Uterus (tissue), 2 donors: ENCODE measurements at regions not wholly inside any gene's neighbourhood (a gene's known extent, or its start where the extent isn't known, plus 50 kb on each side); places are given as distances from the start of the nearest gene placed in this dataset.

ENCODE experiments used
- POLR2A ChIP-seq, 2 donors: fragments of 450-650 bp; IDR thresholded peaks; one replicate each; pipeline ENCODE4 v1.6.1; 2016; ENCODE audit warnings: antibody characterized with exemption in 2 of 2, mild to moderate bottlenecking in 1 of 2, moderate library complexity in 1 of 2
- TF ChIP-seq, protein P1 (sequence below), 4 experiments: fragments of 200-600 bp in 2 of 4; fragments of 450-650 bp in 2 of 4; sonication (generic) in 2 of 4; IDR thresholded peaks; one replicate each; pipeline ENCODE4 v1.5.1; 2016 to 2019; ENCODE audit warnings: antibody characterized with exemption in 4 of 4, mild to moderate bottlenecking in 2 of 4, moderate library complexity in 1 of 4

DNA sequence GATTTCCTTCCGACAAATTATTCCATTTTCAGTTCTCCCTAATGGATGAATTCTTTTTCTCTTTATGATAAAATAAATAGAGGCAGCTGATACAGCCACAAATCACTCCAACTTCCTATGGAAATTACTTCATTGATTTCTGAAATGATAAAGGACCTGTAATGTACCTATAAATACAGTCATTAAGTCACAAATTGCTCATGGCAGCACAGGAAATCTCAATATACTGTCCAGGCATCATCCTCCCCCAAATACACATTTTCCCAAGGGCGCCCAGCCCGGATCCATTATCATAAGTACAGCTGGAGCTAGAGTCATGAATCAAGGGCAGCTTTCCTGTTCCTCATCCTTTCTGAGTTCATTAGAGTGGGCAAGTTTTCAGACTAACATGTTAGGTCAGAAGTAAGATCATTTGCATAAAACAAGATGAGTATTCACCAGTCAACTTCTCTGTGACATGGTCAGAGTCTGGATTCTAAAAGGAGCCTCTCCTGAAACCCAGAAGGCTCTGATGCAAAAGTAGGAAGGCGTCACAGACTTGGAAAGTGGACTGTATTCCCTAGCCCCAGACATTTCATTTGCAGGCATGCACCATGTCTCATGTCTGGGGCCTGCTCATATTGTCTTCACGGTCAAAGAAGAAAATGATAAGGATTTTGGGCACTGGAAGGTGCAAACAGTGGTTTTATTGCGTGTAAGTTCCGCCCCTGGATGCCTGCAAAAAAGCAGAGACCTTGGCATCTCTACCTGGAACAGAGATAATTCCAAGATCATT lies 383.2 kb downstream of the PLK2 start:
- TF ChIP-seq, protein P1, sequence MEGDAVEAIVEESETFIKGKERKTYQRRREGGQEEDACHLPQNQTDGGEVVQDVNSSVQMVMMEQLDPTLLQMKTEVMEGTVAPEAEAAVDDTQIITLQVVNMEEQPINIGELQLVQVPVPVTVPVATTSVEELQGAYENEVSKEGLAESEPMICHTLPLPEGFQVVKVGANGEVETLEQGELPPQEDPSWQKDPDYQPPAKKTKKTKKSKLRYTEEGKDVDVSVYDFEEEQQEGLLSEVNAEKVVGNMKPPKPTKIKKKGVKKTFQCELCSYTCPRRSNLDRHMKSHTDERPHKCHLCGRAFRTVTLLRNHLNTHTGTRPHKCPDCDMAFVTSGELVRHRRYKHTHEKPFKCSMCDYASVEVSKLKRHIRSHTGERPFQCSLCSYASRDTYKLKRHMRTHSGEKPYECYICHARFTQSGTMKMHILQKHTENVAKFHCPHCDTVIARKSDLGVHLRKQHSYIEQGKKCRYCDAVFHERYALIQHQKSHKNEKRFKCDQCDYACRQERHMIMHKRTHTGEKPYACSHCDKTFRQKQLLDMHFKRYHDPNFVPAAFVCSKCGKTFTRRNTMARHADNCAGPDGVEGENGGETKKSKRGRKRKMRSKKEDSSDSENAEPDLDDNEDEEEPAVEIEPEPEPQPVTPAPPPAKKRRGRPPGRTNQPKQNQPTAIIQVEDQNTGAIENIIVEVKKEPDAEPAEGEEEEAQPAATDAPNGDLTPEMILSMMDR (IDR thresholded peaks at IDR 0.05): no peak
- no peak for TF ChIP-seq POLR2A (IDR thresholded peaks at IDR 0.05)
